Transverse colon (tissue), 4 donors: ENCODE measurements at regions not wholly inside any gene's neighbourhood (a gene's known extent, or its start where the extent isn't known, plus 50 kb on each side); places are given as distances from the start of the nearest gene placed in this dataset.

ENCODE experiments used
- DNase-seq: peaks from one replicate; pipeline ENCODE4 v3.0.0-alpha.2; 2019
- H3K27ac ChIP-seq, 4 donors: fragments of 200-600 bp; sonication (generic); 2 replicates each; pipeline ENCODE4 v1.5.1; 2016 to 2018; ENCODE audit warnings: inconsistent platforms in 4 of 4
- H3K27me3 ChIP-seq: fragments of 200-600 bp; sonication (generic); 2 replicates; pipeline ENCODE4 v1.5.1; 2017; ENCODE audit warnings: inconsistent platforms
- H3K36me3 ChIP-seq, 4 donors: fragments of 200-600 bp; sonication (generic); 2 replicates each; pipeline ENCODE4 v1.5.1; 2017 to 2019; ENCODE audit warnings: inconsistent platforms in 4 of 4
- H3K4me1 ChIP-seq, 4 donors: fragments of 200-600 bp; sonication (generic); 2 replicates each; pipeline ENCODE4 v1.5.1; 2017 to 2020; ENCODE audit warnings: inconsistent platforms in 4 of 4
- H3K4me3 ChIP-seq, 4 donors: fragments of 200-600 bp; sonication (generic); 1 replicate in 1 of 4; 2 replicates in 3 of 4; pipeline versions ENCODE4 v1.5.1 to v1.6.1; 2017 to 2019; ENCODE audit warnings: inconsistent platforms in 4 of 4
- H3K9me3 ChIP-seq, 2 donors: fragments of 200-600 bp; sonication (generic); 2 replicates each; pipeline ENCODE4 v1.5.1; 2017 to 2019; ENCODE audit warnings: inconsistent platforms in 2 of 2
- CTCF ChIP-seq, 5 experiments: fragments of 200-600 bp in 3 of 5; fragments of 450-650 bp in 2 of 5; sonication (generic) in 3 of 5; IDR thresholded peaks; 1 replicate in 2 of 5; 2 replicates in 3 of 5; pipeline ENCODE4 v1.5.1; 2016 to 2017; ENCODE audit warnings: antibody characterized with exemption in 5 of 5, inconsistent platforms in 3 of 5, mild to moderate bottlenecking in 2 of 5, moderate library complexity in 1 of 5
- EP300 ChIP-seq: sonication (generic); formaldehyde crosslinking; IDR thresholded peaks from one replicate; pipeline ENCODE4 v1.6.1; 2017; ENCODE audit warnings: antibody characterized with exemption, low read depth
- POLR2A ChIP-seq: fragments of 450-650 bp; IDR thresholded peaks from one replicate; pipeline ENCODE4 v1.6.1; 2016; ENCODE audit warnings: antibody characterized with exemption, mild to moderate bottlenecking, moderate library complexity
- POLR2AphosphoS5 ChIP-seq, 3 donors: sonication (generic); formaldehyde crosslinking; IDR thresholded peaks; one replicate each; pipeline ENCODE4 v1.6.1; 2016; ENCODE audit warnings: antibody characterized with exemption in 3 of 3
- WGBS, 2 donors: methylation state at CpG; one replicate each; pipeline ENCODE4 v1.1.5; 2018; ENCODE audit warnings: low coverage in 1 of 2; 5-methylcytosine and 5-hydroxymethylcytosine counted together
- in situ Hi-C, 4 donors: fragments of 200-750 bp; cut with MboI; loops; one replicate each; pipeline versions ENCODE4 v1.15.0 to v1.15.1; 2017; ENCODE audit warnings: low sequenced_read_pairs in 3 of 4, low pct_ligation_motif_present in 1 of 4, low pct_unique_long_range_greater_than_20kb in 1 of 4
- intact Hi-C: fragments of 100-400 bp; cut with DNase I; formaldehyde crosslinking; loops from one replicate; pipeline ENCODE4 v1.15.1; 2023; ENCODE audit warnings: low total_unique reads

DNA sequence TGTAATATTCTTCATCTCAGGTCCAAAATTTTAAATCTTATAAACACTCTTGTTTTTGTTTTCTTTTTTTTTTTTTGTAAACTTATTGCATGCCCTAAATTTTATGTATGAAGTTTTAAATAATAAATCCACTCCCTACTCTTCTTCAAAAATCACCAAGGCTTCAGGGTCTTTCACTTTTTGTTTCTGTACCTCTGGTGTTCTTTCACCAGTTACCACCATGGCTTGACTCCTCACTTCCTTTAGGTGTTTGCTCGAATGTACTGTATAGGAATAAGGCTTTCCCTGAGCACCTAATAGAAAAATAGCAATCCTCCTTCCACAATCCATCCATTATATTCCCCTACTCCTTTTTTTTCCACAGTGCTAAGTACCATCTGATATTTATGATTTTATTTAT lies 962.8 kb upstream of the POT1 start:
- Histone ChIP-seq H3K4me3 (no peak overlapping the region), H3K4me1 (no peaks in the 10 kb centered on the region), H3K36me3 (no peaks in the 10 kb centered on the region), H3K27ac (no peak overlapping the region), H3K9me3 (peaks cover 0 to 4% of the 10 kb centered on the region in 2 donors), H3K27me3 (no peaks in the 10 kb centered on the region)
- 60 to 66% methylated on average over 1 of the region's 1 CpG for WGBS, 2 donors
- no peak for DNase-seq
- TF ChIP-seq POLR2A, result no peak
- no peak for TF ChIP-seq CTCF (IDR thresholded peaks at IDR 0.05)
- in situ Hi-C loops, result no loop called here
- intact Hi-C loops, result no loop called here

GRCh38 chr7:125878988-125879387 lies 949.4 kb upstream of the POT1 start:
- intact Hi-C loops (no loop called here), in situ Hi-C loops (no loop called here)

DNA sequence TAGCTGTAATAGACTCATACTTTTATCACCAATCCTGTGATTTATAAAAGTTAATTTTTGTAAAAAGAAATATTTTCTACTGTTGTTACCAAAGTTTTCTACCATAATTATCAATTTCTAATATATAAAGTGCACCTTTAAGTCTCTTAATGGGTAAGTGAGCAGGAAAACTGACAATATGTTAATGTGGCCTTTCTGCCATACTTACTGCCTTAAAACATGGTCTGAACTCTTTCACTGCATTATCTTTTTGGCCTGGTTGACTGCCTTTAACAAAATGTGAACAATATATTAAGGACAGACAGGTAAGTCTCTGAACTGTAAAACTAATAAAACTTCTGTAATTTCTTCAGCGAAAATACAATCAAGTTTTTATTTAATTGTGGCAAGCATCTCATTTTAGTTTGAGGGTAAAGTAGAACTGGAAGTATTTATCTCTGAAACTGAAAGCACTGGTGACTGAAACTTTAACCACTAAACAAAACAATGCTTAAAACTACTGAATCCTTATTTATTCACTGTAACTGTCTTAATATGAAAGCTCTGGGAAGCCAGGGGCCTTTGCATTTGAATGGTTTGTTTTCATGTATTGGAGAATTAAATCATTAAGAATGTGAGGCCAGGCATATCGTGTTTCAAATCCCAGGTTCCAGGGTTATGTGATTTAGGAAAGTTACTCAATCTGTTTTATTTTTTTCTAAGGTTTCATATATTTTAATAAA lies 948.8 kb upstream of the POT1 start:
- in situ Hi-C loops, result no loop called here
- TF ChIP-seq EP300 (no peak), POLR2A (no peak), POLR2AphosphoS5 (IDR thresholded peaks at IDR 0.05) (no peak), CTCF (IDR thresholded peaks at IDR 0.05) (no peak)
- H3K27ac ChIP-seq, result no peak overlapping the region
- intact Hi-C loops, result no loop called here
- no peaks in the 10 kb centered on the region for H3K4me1 ChIP-seq
- H3K27me3 ChIP-seq, result no peaks in the 10 kb centered on the region
- H3K36me3 ChIP-seq, result no peaks in the 10 kb centered on the region
- H3K9me3 ChIP-seq, result peaks cover 0 to 7% of the 10 kb centered on the region in 2 donors
- DNase-seq, result no peak
- H3K4me3 ChIP-seq, result no peak overlapping the region
- 77 to 79% methylated on average over 2 of the region's 2 CpGs for WGBS, 2 donors

More at GRCh38 chr7:125878988-125879387, 949.4 kb upstream of the POT1 start:
- 60 to 62% methylated on average over 4 to 6 of the region's 6 CpGs for WGBS, 2 donors
- Histone ChIP-seq H3K27ac (no peak overlapping the region), H3K4me3 (no peak overlapping the region), H3K27me3 (no peaks in the 10 kb centered on the region), H3K9me3 (peaks cover 0 to 7% of the 10 kb centered on the region in 2 donors), H3K4me1 (no peaks in the 10 kb centered on the region), H3K36me3 (no peaks in the 10 kb centered on the region)
- no peak for TF ChIP-seq POLR2AphosphoS5 (IDR thresholded peaks at IDR 0.05)
- no peak for TF ChIP-seq EP300
- no peak for TF ChIP-seq CTCF (IDR thresholded peaks at IDR 0.05)
- TF ChIP-seq POLR2A, result no peak
- no peak for DNase-seq

GRCh38 chr7:125877246-125877645 lies 947.6 kb upstream of the POT1 start:
- Histone ChIP-seq H3K4me3 (no peak overlapping the region), H3K4me1 (no peaks in the 10 kb centered on the region), H3K36me3 (no peaks in the 10 kb centered on the region), H3K27me3 (no peaks in the 10 kb centered on the region), H3K27ac (no peak overlapping the region), H3K9me3 (peaks cover 0 to 7% of the 10 kb centered on the region in 2 donors)
- no peak for DNase-seq
- in situ Hi-C loops, result no loop called here
- intact Hi-C loops, result no loop called here
- no peak for TF ChIP-seq EP300
- no peak for TF ChIP-seq CTCF (IDR thresholded peaks at IDR 0.05)
- TF ChIP-seq POLR2A, result no peak
- no peak for TF ChIP-seq POLR2AphosphoS5 (IDR thresholded peaks at IDR 0.05)
- WGBS, 2 donors, result 58 to 87% methylated on average over 2 of the region's 2 CpGs
